ENCODE measurements at regions not wholly inside any gene's neighbourhood (a gene's known extent, or its start where the extent isn't known, plus 50 kb on each side); places are given as distances from the start of the nearest gene placed in this dataset.
"Not testable (repeated sequence)": the region's sequence is repeated elsewhere in the genome, so short reads cannot be mapped to it uniquely, and the experiment has no call there.

DNA sequence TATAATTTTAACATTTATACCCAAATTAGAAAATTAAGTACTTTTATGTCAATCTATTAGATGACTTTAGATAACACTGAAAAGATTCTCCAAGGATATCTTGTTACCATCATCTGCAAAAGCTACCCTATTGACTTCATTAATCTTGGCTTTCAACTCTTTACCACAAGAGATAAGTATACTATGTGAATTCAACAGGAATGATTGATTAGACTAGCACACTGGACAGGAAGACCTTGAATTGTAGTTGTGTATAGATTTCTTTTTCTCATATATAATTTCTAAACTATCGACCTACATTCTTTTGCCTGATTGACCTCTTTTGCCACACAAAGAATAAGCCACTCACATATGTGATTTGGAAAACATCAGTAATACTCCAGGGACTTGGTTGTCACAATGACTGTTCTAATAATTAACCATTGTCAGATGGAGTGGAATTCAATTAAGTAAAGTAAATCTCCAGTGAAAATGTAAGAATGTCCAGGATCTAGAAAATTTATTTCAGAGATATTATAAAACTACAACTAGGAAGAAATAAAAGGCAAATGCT lies 1132.0 kb downstream of the SORCS1 start:
- Histone ChIP-seq H3K4me3 (no peak overlapping the region), H3K9me3 (no peaks in the 10 kb centered on the region), H3K4me1 (no peaks in the 10 kb centered on the region), H3K27ac (no peak overlapping the region), H3K27me3 (no peaks in the 10 kb centered on the region), H3K36me3 (no peaks in the 10 kb centered on the region)
- WGBS, 2 donors (ENCODE audit: low coverage in 1 of 2), result 36 to 70% methylated on average over 1 of the region's 1 CpG
- intact Hi-C loops (cut with DNase I; ENCODE audit: low total_unique reads), result no loop called here
- no peak for TF ChIP-seq EP300 (IDR thresholded peaks at IDR 0.05; ENCODE audit: low read depth)
- TF ChIP-seq, protein P1, sequence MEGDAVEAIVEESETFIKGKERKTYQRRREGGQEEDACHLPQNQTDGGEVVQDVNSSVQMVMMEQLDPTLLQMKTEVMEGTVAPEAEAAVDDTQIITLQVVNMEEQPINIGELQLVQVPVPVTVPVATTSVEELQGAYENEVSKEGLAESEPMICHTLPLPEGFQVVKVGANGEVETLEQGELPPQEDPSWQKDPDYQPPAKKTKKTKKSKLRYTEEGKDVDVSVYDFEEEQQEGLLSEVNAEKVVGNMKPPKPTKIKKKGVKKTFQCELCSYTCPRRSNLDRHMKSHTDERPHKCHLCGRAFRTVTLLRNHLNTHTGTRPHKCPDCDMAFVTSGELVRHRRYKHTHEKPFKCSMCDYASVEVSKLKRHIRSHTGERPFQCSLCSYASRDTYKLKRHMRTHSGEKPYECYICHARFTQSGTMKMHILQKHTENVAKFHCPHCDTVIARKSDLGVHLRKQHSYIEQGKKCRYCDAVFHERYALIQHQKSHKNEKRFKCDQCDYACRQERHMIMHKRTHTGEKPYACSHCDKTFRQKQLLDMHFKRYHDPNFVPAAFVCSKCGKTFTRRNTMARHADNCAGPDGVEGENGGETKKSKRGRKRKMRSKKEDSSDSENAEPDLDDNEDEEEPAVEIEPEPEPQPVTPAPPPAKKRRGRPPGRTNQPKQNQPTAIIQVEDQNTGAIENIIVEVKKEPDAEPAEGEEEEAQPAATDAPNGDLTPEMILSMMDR (IDR thresholded peaks at IDR 0.05), result no peak
- no peak for TF ChIP-seq POLR2A (IDR thresholded peaks at IDR 0.05)
- no peak for TF ChIP-seq POLR2AphosphoS5 (IDR thresholded peaks at IDR 0.05)
- DNase-seq, result no peak
- in situ Hi-C loops (cut with MboI; ENCODE audit: low pct_ligation_motif_present in 1 of 4, low pct_unique_long_range_greater_than_20kb in 1 of 4, low sequenced_read_pairs in 3 of 4), result no loop called here

DNA sequence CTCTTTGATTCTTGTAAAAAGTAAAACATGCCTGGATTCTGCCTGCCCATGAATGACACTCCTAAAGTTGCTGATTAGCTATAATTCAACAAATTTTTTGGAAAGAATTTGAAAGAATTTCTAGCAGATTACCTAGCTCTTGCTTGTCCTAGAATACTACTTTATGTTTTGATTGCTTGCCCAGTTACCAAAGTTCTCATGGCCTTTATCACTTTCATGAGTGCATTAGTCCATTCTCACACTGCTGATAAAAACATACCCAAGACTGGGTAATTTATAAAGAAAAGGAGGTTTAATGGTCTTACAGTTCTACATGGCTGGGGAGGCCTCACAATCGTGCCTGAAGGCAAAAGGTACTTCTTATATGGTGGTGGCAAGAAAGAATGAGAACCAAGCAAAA lies 1137.3 kb downstream of the SORCS1 start:
- H3K9me3 ChIP-seq, result no peaks in the 10 kb centered on the region
- H3K36me3 ChIP-seq, result no peaks in the 10 kb centered on the region
- 27% methylated on average over 1 of the region's 1 CpG; no CpG with 5 or more reads in 1 of the 2 donors for WGBS, 2 donors (ENCODE audit: low coverage in 1 of 2)
- intact Hi-C loops (cut with DNase I; ENCODE audit: low total_unique reads), result no loop called here
- in situ Hi-C loops (cut with MboI; ENCODE audit: low pct_ligation_motif_present in 1 of 4, low pct_unique_long_range_greater_than_20kb in 1 of 4, low sequenced_read_pairs in 3 of 4), result no loop called here
- no peak overlapping the region for H3K27ac ChIP-seq
- H3K27me3 ChIP-seq, result no peaks in the 10 kb centered on the region
- TF ChIP-seq POLR2AphosphoS5 (IDR thresholded peaks at IDR 0.05) (no peak), EP300 (IDR thresholded peaks at IDR 0.05; ENCODE audit: low read depth) (no peak), POLR2A (IDR thresholded peaks at IDR 0.05) (no peak)
- TF ChIP-seq, protein P1 (IDR thresholded peaks at IDR 0.05), result no peak
- no peak for DNase-seq
- no peaks in the 10 kb centered on the region for H3K4me1 ChIP-seq
- no peak overlapping the region for H3K4me3 ChIP-seq

DNA sequence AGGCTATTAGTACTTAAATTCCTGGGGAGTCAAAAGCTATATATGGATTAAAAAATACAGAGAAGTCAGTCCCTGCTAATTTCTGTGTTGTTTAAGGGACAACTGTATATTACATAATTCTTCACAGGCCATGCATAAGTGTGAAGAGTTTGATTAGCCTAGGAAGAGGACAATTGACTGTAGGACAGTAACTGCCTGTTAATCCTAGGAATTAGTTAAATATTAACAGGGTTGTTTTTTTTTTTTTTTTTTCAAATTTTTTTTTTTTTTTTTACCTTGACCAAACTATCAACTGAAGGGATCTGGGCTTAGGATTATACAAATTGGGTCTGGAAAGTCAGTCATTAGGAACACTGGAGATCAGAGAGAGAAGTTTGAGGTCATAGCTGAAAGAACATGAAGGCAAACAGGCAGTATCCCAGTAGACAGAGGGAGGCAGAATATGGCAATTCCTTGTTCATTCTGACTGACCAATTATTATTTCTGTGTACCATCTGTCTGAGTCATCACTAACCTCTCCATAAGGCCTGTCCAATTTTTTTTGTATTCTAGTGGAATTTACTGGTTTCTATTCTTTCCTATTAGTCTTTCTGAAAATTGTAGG lies 1139.2 kb downstream of the SORCS1 start:
- Histone ChIP-seq H3K4me1 (no peaks in the 10 kb centered on the region), H3K27ac (no peak overlapping the region), H3K27me3 (no peaks in the 10 kb centered on the region), H3K4me3 (no peak overlapping the region), H3K9me3 (no peaks in the 10 kb centered on the region), H3K36me3 (no peaks in the 10 kb centered on the region)
- in situ Hi-C loops (cut with MboI; ENCODE audit: low pct_ligation_motif_present in 1 of 4, low pct_unique_long_range_greater_than_20kb in 1 of 4, low sequenced_read_pairs in 3 of 4) (no loop called here), intact Hi-C loops (cut with DNase I; ENCODE audit: low total_unique reads) (no loop called here)
- TF ChIP-seq POLR2AphosphoS5 (IDR thresholded peaks at IDR 0.05) (no peak), EP300 (IDR thresholded peaks at IDR 0.05; ENCODE audit: low read depth) (no peak), POLR2A (IDR thresholded peaks at IDR 0.05) (no peak)
- TF ChIP-seq, protein P1 (IDR thresholded peaks at IDR 0.05), result no peak
- DNase-seq, result no peak

DNA sequence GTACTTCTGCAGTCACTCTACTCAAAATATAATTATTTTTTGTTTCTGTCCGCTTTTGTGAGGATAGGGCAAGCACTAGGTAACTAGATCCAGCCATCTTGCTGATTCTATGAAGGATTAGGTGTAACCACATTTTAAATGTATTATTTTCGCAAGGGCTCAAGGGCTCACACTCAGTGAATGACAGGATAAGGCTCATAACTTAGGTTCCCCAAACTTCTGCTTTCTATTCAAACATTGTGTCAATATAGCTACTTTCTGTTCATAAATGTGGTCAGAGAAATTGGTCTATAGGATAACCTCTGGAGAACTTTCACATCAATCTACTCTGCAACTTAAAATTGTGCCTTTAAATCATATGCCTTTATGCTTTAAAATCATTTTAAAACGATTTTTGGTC lies 1141.2 kb downstream of the SORCS1 start:
- H3K27ac ChIP-seq, result no peak overlapping the region
- no peaks in the 10 kb centered on the region for H3K27me3 ChIP-seq
- H3K9me3 ChIP-seq, result no peaks in the 10 kb centered on the region
- intact Hi-C loops (cut with DNase I; ENCODE audit: low total_unique reads), result no loop called here
- no peaks in the 10 kb centered on the region for H3K36me3 ChIP-seq
- no peaks in the 10 kb centered on the region for H3K4me1 ChIP-seq
- H3K4me3 ChIP-seq, result no peak overlapping the region
- DNase-seq, result no peak
- 62 to 67% methylated on average over 3 of the region's 3 CpGs for WGBS, 2 donors (ENCODE audit: low coverage in 1 of 2)
- no peak for TF ChIP-seq POLR2A (IDR thresholded peaks at IDR 0.05)
- no peak for TF ChIP-seq EP300 (IDR thresholded peaks at IDR 0.05; ENCODE audit: low read depth)
- TF ChIP-seq POLR2AphosphoS5 (IDR thresholded peaks at IDR 0.05), result no peak
- TF ChIP-seq, protein P1 (IDR thresholded peaks at IDR 0.05), result no peak
- in situ Hi-C loops (cut with MboI; ENCODE audit: low pct_ligation_motif_present in 1 of 4, low pct_unique_long_range_greater_than_20kb in 1 of 4, low sequenced_read_pairs in 3 of 4), result no loop called here

DNA sequence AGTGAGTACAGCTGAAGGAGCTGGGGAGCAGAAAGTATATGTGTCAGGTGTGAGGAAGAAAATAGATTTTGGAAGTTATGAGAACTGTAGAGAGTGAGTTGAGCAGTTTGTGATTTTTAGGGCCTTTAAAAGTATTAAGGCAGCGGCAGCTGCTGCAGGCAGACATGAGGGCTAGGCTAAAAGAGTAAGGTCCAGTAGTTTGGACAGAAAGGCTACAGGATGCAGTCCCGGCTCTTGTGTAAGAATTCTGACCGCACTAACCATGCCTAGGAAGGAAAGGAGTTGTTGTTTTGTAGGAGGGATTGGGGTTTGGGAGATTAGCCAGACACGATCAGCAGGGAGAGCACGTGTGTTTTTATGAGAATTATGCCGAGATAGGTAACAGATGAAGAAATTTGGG lies 1144.9 kb downstream of the SORCS1 start:
- H3K4me3 ChIP-seq; DNase-seq; H3K4me1 ChIP-seq; H3K27ac ChIP-seq; H3K27me3 ChIP-seq; H3K9me3 ChIP-seq; H3K36me3 ChIP-seq; intact Hi-C loops (cut with DNase I; ENCODE audit: low total_unique reads); in situ Hi-C loops (cut with MboI; ENCODE audit: low pct_ligation_motif_present in 1 of 4, low pct_unique_long_range_greater_than_20kb in 1 of 4, low sequenced_read_pairs in 3 of 4): not testable (repeated sequence)
- 65 to 90% methylated on average over 2 to 6 of the region's 6 CpGs for WGBS, 2 donors (ENCODE audit: low coverage in 1 of 2)

DNA sequence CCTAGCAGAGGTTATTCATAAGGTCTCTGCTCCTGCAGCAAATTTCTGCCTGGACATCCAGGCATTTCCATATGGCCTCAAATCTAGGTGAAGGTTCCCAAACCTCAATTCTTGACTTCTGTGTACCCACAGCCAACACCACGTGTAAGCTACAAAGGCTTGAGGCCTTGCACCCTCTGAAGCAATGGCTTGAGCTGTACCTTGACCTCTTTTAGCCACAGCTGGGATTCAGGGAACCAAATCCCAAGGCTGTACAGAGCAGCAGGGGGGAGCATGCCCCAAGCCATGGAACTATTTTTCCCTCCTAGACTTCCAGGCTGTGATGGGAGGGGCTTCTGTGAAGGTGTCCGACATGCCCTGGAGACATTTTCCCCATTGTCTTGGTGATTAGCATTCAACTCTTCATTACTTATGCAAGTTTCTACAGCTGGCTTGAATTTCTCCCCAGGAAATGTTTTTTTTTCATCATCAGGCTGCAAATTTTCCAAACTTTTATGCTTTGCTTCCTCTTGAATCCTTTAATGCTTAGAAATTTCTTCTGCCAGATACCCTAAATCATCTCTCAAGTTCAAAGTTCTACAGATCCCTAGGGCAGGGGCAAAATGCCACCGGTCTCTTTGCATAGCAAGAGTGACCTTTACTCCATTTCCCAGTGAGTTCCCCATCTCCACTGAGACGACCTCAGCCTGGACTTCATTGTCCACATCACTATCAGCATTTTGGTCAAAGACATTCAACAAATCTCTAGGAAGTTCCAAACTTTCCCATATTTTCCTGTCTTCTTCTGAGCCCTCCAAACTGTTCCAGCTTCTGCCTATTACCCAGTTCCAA lies 1148.9 kb downstream of the SORCS1 start:
- H3K4me3 ChIP-seq; intact Hi-C loops (cut with DNase I; ENCODE audit: low total_unique reads); DNase-seq; in situ Hi-C loops (cut with MboI; ENCODE audit: low pct_ligation_motif_present in 1 of 4, low pct_unique_long_range_greater_than_20kb in 1 of 4, low sequenced_read_pairs in 3 of 4); H3K27me3 ChIP-seq; H3K36me3 ChIP-seq; H3K9me3 ChIP-seq; H3K27ac ChIP-seq; H3K4me1 ChIP-seq: not testable (repeated sequence)
- WGBS, 2 donors (ENCODE audit: low coverage in 1 of 2), result 67 to 72% methylated on average over 4 of the region's 4 CpGs
